HepG2 (cell line): ENCODE measurements at regions not wholly inside any gene's neighbourhood (a gene's known extent, or its start where the extent isn't known, plus 50 kb on each side); places are given as distances from the start of the nearest gene placed in this dataset.

Experiments used
- ATAC-seq: fragments of 200-7000 bp; cut with Tn5 transposase; 3 replicates; pipeline ENCODE4 v1.9.1; 2020; ENCODE audit warnings: mild to moderate bottlenecking, moderate library complexity
- BruUV-seq: library from RNA; stranded (reverse); fragments of 400-500 nt; replicated peaks from 2 replicates; lab custom pipeline; 2021; lab: Mats Ljungman, UMichigan
- CTCF ChIA-PET: fragments of 300-600 bp; formaldehyde crosslinking; extraction: SDS; loops from one replicate; lab custom pipeline; 2021; ENCODE audit warnings: low total read pairs, inconsistent platforms, low intra/inter-chr PET ratio; lab: Yijun Ruan, JAX
- POLR2A ChIA-PET: fragments of 350-600 bp; sonication (Branson Sonifier 250); formaldehyde crosslinking; loops from one replicate; lab custom pipeline; 2020; ENCODE audit warnings: antibody characterized with exemption, inconsistent platforms; lab: Yijun Ruan, JAX
- DNase-seq: peaks from one replicate; pipeline ENCODE4 v3.0.0-alpha.2; 2015; ENCODE audit warnings: low spot score
- FAIRE-seq: peaks from 3 replicates; lab custom pipeline; 2011; peaks lifted over from hg19 to GRCh38; lab: Jason Lieb, UNC
- H2AFZ ChIP-seq: one replicate; pipeline ENCODE4 v1.6.1; 2011; ENCODE audit warnings: low read length, inconsistent platforms
- H3K27ac ChIP-seq: fragments of 300-600 bp; 3 replicates; pipeline ENCODE4 v1.8.0; 2011; ENCODE audit warnings: mixed run types, mild to moderate bottlenecking, mixed read lengths, low read length, inconsistent platforms; ENCODE audit not compliant: insufficient read depth; ENCODE audit errors: extremely low read length
- H3K27me3 ChIP-seq, 2 experiments: fragments of 200-600 bp in 1 of 2; 2 replicates in 1 of 2; 3 replicates in 1 of 2; pipeline versions ENCODE4 v1.6.0 to v1.8.0; 2011; ENCODE audit warnings: low read length in 2 of 2, mild to moderate bottlenecking in 2 of 2, moderate library complexity in 2 of 2, inconsistent platforms in 1 of 2; ENCODE audit not compliant: insufficient read depth in 2 of 2, control insufficient read depth in 1 of 2
- H3K36me3 ChIP-seq, 2 experiments: fragments of 200-600 bp in 1 of 2; replicated peaks in 1 of 2; 2 replicates in 1 of 2; 3 replicates in 1 of 2; pipeline versions ENCODE4 v1.5.1 to v1.8.0; 2011; ENCODE audit warnings: low read length in 2 of 2, inconsistent platforms in 1 of 2; ENCODE audit not compliant: insufficient read depth in 2 of 2, control insufficient read depth in 1 of 2
- H3K4me1 ChIP-seq: 2 replicates; pipeline ENCODE4 v1.5.1; 2012; ENCODE audit warnings: low read length, inconsistent platforms; ENCODE audit not compliant: insufficient read depth
- H3K4me2 ChIP-seq: 2 replicates; pipeline ENCODE4 v1.6.0; 2011; ENCODE audit warnings: low read depth, low read length, inconsistent platforms
- H3K4me3 ChIP-seq, 3 experiments: fragments of 200-600 bp in 1 of 3; sonication (generic), shearing (Covaris generic) in 1 of 3; replicated peaks in 1 of 3; 2 replicates each; pipeline ENCODE4 v1.5.1; 2011 to 2016; ENCODE audit warnings: low read length in 3 of 3, inconsistent platforms in 2 of 3, low read depth in 2 of 3, mild to moderate bottlenecking in 2 of 3, control low read depth in 1 of 3, mixed read lengths in 1 of 3; ENCODE audit not compliant: insufficient read depth in 1 of 3
- H3K79me2 ChIP-seq: one replicate; pipeline ENCODE4 v1.6.1; 2011; ENCODE audit warnings: low read length, inconsistent platforms; ENCODE audit not compliant: insufficient read depth
- H3K9ac ChIP-seq: 2 replicates; pipeline ENCODE4 v1.6.0; 2011; ENCODE audit warnings: mild to moderate bottlenecking, low read depth, low read length, inconsistent platforms; ENCODE audit not compliant: insufficient read depth
- H3K9me3 ChIP-seq: 2 replicates; pipeline ENCODE4 v1.5.1; 2012; ENCODE audit warnings: mild to moderate bottlenecking, low read length
- H4K20me1 ChIP-seq: 2 replicates; pipeline ENCODE4 v1.6.0; 2011; ENCODE audit warnings: inconsistent platforms, mild to moderate bottlenecking, low read length, moderate library complexity; ENCODE audit not compliant: insufficient read depth
- ARID5B ChIP-seq: IDR thresholded peaks from 2 replicates; pipeline ENCODE4 v1.4.0; 2020; ENCODE audit warnings: mild to moderate bottlenecking, missing genetic modification reagents
- HDAC2 ChIP-seq: sonication (generic); formaldehyde crosslinking; IDR thresholded peaks from 2 replicates; pipeline ENCODE4 v1.4.0; 2020; ENCODE audit warnings: missing genetic modification reagents
- HOMEZ ChIP-seq: IDR thresholded peaks from 2 replicates; pipeline ENCODE4 v1.6.1; 2016; ENCODE audit warnings: low read depth
- KAT2B ChIP-seq: fragments of 150-350 bp; IDR thresholded peaks from 2 replicates; pipeline ENCODE4 v1.6.1; 2014; ENCODE audit warnings: low read depth, low read length, borderline replicate concordance
- LCORL ChIP-seq, 2 experiments: fragments of 450-650 bp in 1 of 2; sonication (generic) in 1 of 2; formaldehyde crosslinking in 1 of 2; IDR thresholded peaks; 2 replicates each; pipeline versions ENCODE4 v1.5.0 to v1.6.1; 2017 to 2020; ENCODE audit warnings: antibody characterized with exemption in 1 of 2, missing genetic modification reagents in 1 of 2
- ZNF451 ChIP-seq: sonication (generic); formaldehyde crosslinking; IDR thresholded peaks from 2 replicates; pipeline ENCODE4 v1.5.0; 2020; ENCODE audit warnings: mild to moderate bottlenecking, missing genetic modification reagents
- WGBS: methylation state at CpG from one replicate; pipeline ENCODE4 v1.1.6; 2017; ENCODE audit warnings: low lambda C conversion rate; 5-methylcytosine and 5-hydroxymethylcytosine counted together
- in situ Hi-C: cut with HindIII; loops from 2 replicates; pipeline ENCODE4 v1.10.0; 2017; ENCODE audit warnings: low pct_unique_long_range_greater_than_20kb; ENCODE audit not compliant: extremely low pct_ligation_motif_present
- intact Hi-C: fragments of 100-400 bp; cut with micrococcal nuclease; formaldehyde crosslinking; loops from one replicate; pipeline ENCODE4 v1.10.0; 2022; ENCODE audit not compliant: unreplicated experiment
- TF ChIP-seq, protein P1 (sequence below): sonication (generic); formaldehyde crosslinking; IDR thresholded peaks from 2 replicates; pipeline ENCODE4 v1.8.0; 2022; ENCODE audit warnings: mild to moderate bottlenecking, missing genetic modification reagents, moderate library complexity

DNA sequence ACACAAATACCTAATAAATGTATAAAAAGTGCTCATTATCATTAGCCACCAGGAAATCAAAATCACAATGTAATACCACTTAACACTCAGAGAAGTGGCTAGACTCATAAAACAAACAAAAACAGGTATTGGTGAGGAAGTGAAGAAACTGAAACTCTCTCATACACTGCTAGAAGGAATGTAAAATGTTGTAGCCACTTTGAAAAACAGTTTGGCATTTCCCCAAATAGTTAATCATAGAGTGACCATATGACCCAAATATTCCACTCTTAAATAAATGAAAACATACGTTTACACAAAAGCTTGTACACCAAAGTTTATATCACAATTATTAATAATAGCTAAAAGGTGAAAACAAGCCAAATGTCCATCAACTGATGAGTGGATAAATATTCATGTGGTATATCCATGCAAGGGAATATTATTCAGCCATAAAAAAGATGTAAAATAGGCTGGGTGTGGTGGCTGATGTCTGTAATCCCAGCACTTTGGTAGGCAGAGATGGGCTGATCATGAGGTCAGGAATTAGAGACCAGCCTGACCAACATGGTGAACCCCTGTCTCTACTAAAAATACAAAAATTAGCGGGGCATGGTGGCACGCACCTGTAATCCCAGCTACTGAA, 86.2 kb upstream of the COL5A2 start:
- ChIA-PET CTCF (no interaction called here), POLR2A (no interaction called here)
- intact Hi-C loops (no loop called here), in situ Hi-C loops (no loop called here)
- Histone ChIP-seq H3K27me3 (no peaks in the 10 kb centered on the region), H4K20me1 (no peaks in the 10 kb centered on the region), H3K9me3 (no peaks in the 10 kb centered on the region), H3K9ac (no peak overlapping the region), H2AFZ (no peak overlapping the region), H3K27ac (no peak overlapping the region), H3K79me2 (no peaks in the 10 kb centered on the region), H3K4me2 (no peak overlapping the region), H3K4me3 (no peak overlapping the region), H3K36me3 (no peaks in the 10 kb centered on the region), H3K4me1 (no peaks in the 10 kb centered on the region)
- FAIRE-seq (no peak), DNase-seq (no peak), ATAC-seq (no peak)
- no TSS peak for BruUV-seq
- TF ChIP-seq HDAC2 (no peak), ARID5B (CRISPR knock-in tag) (no peak), KAT2B (no peak), HOMEZ (CRISPR knock-in tag) (no peak), ZNF451 (CRISPR knock-in tag) (no peak), LCORL (IDR thresholded peaks at IDR 0.05) (no peak), LCORL (CRISPR knock-in tag; IDR thresholded peaks at IDR 0.05) (no peak)
- TF ChIP-seq, protein P1, sequence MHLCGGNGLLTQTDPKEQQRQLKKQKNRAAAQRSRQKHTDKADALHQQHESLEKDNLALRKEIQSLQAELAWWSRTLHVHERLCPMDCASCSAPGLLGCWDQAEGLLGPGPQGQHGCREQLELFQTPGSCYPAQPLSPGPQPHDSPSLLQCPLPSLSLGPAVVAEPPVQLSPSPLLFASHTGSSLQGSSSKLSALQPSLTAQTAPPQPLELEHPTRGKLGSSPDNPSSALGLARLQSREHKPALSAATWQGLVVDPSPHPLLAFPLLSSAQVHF (CRISPR knock-in tag) = no peak
- WGBS = 37% methylated on average over 3 of the region's 3 CpGs
